ENCODE measurements at regions not wholly inside any gene's neighbourhood (a gene's known extent, or its start where the extent isn't known, plus 50 kb on each side); places are given as distances from the start of the nearest gene placed in this dataset.

DNA sequence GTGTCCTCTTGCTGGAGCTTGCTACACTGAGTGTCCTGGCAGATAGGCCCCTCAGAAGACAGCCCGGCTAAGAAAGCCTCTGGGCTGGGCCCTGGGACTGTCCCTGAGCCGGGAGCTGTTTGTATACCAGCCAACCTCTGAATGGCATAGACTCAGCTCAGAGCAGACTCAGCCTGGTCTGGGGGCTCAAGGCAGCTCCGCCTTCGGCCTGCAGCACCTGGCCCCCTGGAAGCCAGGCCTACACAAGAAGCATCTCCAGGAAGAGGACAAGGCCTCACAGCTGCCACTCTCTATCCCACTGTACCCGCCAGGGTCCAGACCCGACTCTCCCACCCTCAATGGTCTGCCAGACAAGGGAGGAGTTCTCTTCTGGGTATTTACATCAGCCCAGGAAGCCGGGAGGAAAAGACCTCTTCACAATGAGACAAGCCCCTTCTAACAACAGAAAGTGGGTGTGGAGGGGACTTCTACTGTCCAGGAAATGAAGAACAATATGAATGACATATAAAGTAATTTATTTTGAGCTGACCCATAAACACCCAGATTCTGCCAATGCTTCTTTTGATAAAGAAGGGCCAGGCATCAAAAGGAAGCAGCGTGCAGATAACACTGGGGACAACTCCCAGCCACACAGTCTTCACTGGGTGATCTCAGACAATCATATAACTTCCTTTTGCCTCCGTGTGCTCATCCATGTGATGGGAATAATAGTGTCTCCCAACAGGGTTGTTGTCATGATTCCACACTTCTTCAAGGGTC, 110.2 kb downstream of the TPRA1 start:
- TF ChIP-seq, protein P1, sequence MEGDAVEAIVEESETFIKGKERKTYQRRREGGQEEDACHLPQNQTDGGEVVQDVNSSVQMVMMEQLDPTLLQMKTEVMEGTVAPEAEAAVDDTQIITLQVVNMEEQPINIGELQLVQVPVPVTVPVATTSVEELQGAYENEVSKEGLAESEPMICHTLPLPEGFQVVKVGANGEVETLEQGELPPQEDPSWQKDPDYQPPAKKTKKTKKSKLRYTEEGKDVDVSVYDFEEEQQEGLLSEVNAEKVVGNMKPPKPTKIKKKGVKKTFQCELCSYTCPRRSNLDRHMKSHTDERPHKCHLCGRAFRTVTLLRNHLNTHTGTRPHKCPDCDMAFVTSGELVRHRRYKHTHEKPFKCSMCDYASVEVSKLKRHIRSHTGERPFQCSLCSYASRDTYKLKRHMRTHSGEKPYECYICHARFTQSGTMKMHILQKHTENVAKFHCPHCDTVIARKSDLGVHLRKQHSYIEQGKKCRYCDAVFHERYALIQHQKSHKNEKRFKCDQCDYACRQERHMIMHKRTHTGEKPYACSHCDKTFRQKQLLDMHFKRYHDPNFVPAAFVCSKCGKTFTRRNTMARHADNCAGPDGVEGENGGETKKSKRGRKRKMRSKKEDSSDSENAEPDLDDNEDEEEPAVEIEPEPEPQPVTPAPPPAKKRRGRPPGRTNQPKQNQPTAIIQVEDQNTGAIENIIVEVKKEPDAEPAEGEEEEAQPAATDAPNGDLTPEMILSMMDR (IDR thresholded peaks at IDR 0.05): no peak
- no peak for TF ChIP-seq POLR2A (IDR thresholded peaks at IDR 0.05)
- TF ChIP-seq EP300 (IDR thresholded peaks at IDR 0.05): no peak
